Suprapubic skin (tissue), 4 donors: ENCODE measurements at regions not wholly inside any gene's neighbourhood (a gene's known extent, or its start where the extent isn't known, plus 50 kb on each side); places are given as distances from the start of the nearest gene placed in this dataset.

ENCODE experiments used
- DNase-seq, 2 donors: peaks; one replicate each; pipeline ENCODE4 v3.0.0-alpha.2; 2019; ENCODE audit warnings: low spot score in 2 of 2
- H3K27ac ChIP-seq: fragments of 200-600 bp; sonication (generic); one replicate; pipeline ENCODE4 v1.5.1; 2019
- H3K27me3 ChIP-seq: fragments of 200-600 bp; sonication (generic); one replicate; pipeline ENCODE4 v1.5.1; 2019
- H3K36me3 ChIP-seq: fragments of 200-600 bp; sonication (generic); one replicate; pipeline ENCODE4 v1.5.1; 2019
- H3K4me1 ChIP-seq: fragments of 200-600 bp; sonication (generic); one replicate; pipeline ENCODE4 v1.5.1; 2019
- H3K4me3 ChIP-seq: fragments of 200-600 bp; sonication (generic); one replicate; pipeline ENCODE4 v1.5.1; 2019; ENCODE audit warnings: mild to moderate bottlenecking
- H3K9me3 ChIP-seq: fragments of 200-600 bp; sonication (generic); one replicate; pipeline ENCODE4 v1.5.1; 2019
- CTCF ChIP-seq, 2 donors: fragments of 200-600 bp in 1 of 2; fragments of 450-650 bp in 1 of 2; sonication (generic) in 1 of 2; IDR thresholded peaks; one replicate each; pipeline ENCODE4 v1.5.1; 2016 to 2019; ENCODE audit warnings: antibody characterized with exemption in 2 of 2, mild to moderate bottlenecking in 1 of 2, moderate library complexity in 1 of 2
- EP300 ChIP-seq: sonication (generic); formaldehyde crosslinking; IDR thresholded peaks from one replicate; pipeline ENCODE4 v1.6.1; 2017; ENCODE audit warnings: antibody characterized with exemption
- POLR2A ChIP-seq, 2 donors: fragments of 450-650 bp; IDR thresholded peaks; one replicate each; pipeline ENCODE4 v1.6.1; 2017; ENCODE audit warnings: antibody characterized with exemption in 2 of 2, mild to moderate bottlenecking in 2 of 2, moderate library complexity in 2 of 2
- POLR2AphosphoS5 ChIP-seq, 3 donors: sonication (generic); formaldehyde crosslinking; IDR thresholded peaks; one replicate each; pipeline ENCODE4 v1.6.1; 2017; ENCODE audit warnings: antibody characterized with exemption in 3 of 3
- WGBS: methylation state at CpG from one replicate; pipeline ENCODE4 v1.1.5; 2018; 5-methylcytosine and 5-hydroxymethylcytosine counted together

GRCh38 chr2:129731907-129732629 lies 247.4 kb upstream of the RAB6C start:
- 89% methylated on average over 6 of the region's 6 CpGs for WGBS
- H3K27ac ChIP-seq = no peak overlapping the region
- no peaks in the 10 kb centered on the region for H3K36me3 ChIP-seq
- H3K9me3 ChIP-seq = no peaks in the 10 kb centered on the region
- H3K4me3 ChIP-seq = no peak overlapping the region
- TF ChIP-seq EP300 = no peak
- TF ChIP-seq CTCF (IDR thresholded peaks at IDR 0.05) = no peak
- no peak for TF ChIP-seq POLR2AphosphoS5 (IDR thresholded peaks at IDR 0.05)
- TF ChIP-seq POLR2A (IDR thresholded peaks at IDR 0.05) = no peak
- H3K4me1 ChIP-seq = no peaks in the 10 kb centered on the region
- H3K27me3 ChIP-seq = no peaks in the 10 kb centered on the region
- peak in 1 of 2 donors; percentile 9 for DNase-seq

DNA sequence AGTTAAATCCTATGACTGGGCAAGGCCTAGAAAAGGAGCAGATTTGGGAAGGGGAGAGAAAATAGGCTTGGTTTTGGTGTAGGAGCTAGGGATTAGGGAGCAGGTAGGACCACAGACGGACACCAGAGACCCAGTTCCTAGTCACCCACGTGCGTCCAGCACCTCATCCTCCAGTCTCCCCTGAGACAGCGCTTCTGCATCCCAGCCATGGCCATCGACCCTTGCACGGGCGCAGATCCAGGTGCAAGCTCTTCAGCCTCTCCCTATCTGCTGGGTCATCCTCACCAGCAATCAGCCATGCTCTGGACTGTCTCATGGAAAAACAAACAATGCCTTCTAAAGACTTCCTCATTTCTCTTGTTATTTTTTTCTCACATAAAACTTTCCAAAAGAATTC lies 246.8 kb upstream of the RAB6C start:
- Histone ChIP-seq H3K36me3 (no peaks in the 10 kb centered on the region), H3K27me3 (no peaks in the 10 kb centered on the region), H3K9me3 (no peaks in the 10 kb centered on the region), H3K4me3 (no peak overlapping the region), H3K27ac (no peak overlapping the region), H3K4me1 (no peaks in the 10 kb centered on the region)
- WGBS = 88% methylated on average over 7 of the region's 7 CpGs
- DNase-seq = peak in 1 of 2 donors; percentile 34
- TF ChIP-seq CTCF (IDR thresholded peaks at IDR 0.05) (no peak), POLR2A (IDR thresholded peaks at IDR 0.05) (no peak), POLR2AphosphoS5 (IDR thresholded peaks at IDR 0.05) (no peak), EP300 (no peak)

DNA sequence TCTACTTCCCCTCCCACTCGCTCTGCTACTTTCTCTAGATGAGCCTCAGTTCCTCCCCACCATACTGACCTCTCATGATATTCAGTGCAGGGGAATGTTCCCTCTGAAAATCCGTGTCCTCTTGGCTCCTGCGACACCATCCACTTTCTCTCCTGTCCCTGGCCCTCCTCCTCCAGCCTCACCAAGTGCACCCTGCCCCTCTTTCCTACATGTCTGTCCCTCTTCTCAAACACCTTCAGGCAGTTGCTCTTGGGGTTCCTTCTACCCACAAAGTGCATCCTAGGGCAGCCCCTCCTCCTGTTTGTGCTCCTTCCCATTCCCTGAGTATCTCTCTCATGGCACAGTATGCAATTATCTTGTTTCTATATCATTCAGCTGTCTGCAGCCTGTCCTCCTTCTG lies 246.4 kb upstream of the RAB6C start:
- DNase-seq = peak in 1 of 2 donors; percentile 18
- Histone ChIP-seq H3K27ac (no peak overlapping the region), H3K4me1 (no peaks in the 10 kb centered on the region), H3K4me3 (no peak overlapping the region), H3K36me3 (no peaks in the 10 kb centered on the region), H3K9me3 (no peaks in the 10 kb centered on the region), H3K27me3 (no peaks in the 10 kb centered on the region)
- WGBS = 79% methylated on average over 3 of the region's 3 CpGs
- TF ChIP-seq EP300 = no peak
- no peak for TF ChIP-seq POLR2AphosphoS5 (IDR thresholded peaks at IDR 0.05)
- TF ChIP-seq POLR2A (IDR thresholded peaks at IDR 0.05) = no peak
- no peak for TF ChIP-seq CTCF (IDR thresholded peaks at IDR 0.05)

- peak in 1 of 2 donors; percentile 20 for DNase-seq
- Histone ChIP-seq H3K9me3 (no peaks in the 10 kb centered on the region), H3K36me3 (no peaks in the 10 kb centered on the region), H3K27ac (no peak overlapping the region), H3K27me3 (no peaks in the 10 kb centered on the region), H3K4me1 (no peaks in the 10 kb centered on the region), H3K4me3 (no peak overlapping the region)
- WGBS = 64% methylated on average over 2 of the region's 2 CpGs
- no peak for TF ChIP-seq CTCF (IDR thresholded peaks at IDR 0.05)
- TF ChIP-seq EP300 = no peak
- TF ChIP-seq POLR2AphosphoS5 (IDR thresholded peaks at IDR 0.05) = no peak
- TF ChIP-seq POLR2A (IDR thresholded peaks at IDR 0.05) = no peak
Observed at GRCh38 chr2:129733579-129733978, 245.9 kb upstream of the RAB6C start.

GRCh38 chr2:129734343-129735034 lies 245.0 kb upstream of the RAB6C start:
- H3K36me3 ChIP-seq = no peaks in the 10 kb centered on the region
- WGBS = 85% methylated on average over 10 of the region's 10 CpGs
- H3K27me3 ChIP-seq = no peaks in the 10 kb centered on the region
- H3K9me3 ChIP-seq = no peaks in the 10 kb centered on the region
- DNase-seq = peak in 1 of 2 donors; percentile 55
- no peak for TF ChIP-seq POLR2AphosphoS5 (IDR thresholded peaks at IDR 0.05)
- no peak for TF ChIP-seq CTCF (IDR thresholded peaks at IDR 0.05)
- TF ChIP-seq POLR2A (IDR thresholded peaks at IDR 0.05) = no peak
- no peak for TF ChIP-seq EP300
- H3K4me1 ChIP-seq = no peaks in the 10 kb centered on the region
- no peak overlapping the region for H3K4me3 ChIP-seq
- H3K27ac ChIP-seq = no peak overlapping the region
